HG03460 (cell line): ENCODE measurements at regions not wholly inside any gene's neighbourhood (a gene's known extent, or its start where the extent isn't known, plus 50 kb on each side); places are given as distances from the start of the nearest gene placed in this dataset.
"Not testable (repeated sequence)": the region's sequence is repeated elsewhere in the genome, so short reads cannot be mapped to it uniquely, and the experiment has no call there.

Source experiments
- ATAC-seq: cut with Tn5 transposase; IDR thresholded peaks from one replicate; pipeline ENCODE4 v1.9.1; 2021; ENCODE audit not compliant: unreplicated experiment

DNA sequence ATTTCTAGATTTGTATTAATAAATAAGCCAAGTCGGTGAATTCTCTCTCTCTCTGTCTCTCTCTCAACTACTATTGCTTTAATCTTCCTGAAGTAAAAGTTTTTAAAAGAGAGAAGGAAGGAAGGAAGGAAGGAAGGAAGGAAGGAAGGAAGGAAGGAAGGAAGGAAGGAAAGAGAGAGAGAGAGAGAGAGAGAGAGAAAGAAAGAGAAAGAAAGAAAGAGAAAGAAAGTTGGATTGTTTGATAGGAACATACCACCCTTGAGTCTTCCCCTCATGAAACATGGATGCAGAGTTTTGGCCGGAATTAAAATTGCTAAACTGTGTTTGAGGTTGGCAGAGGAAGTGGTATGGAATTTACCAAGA lies 159.9 kb upstream of the NR2F2 start:
- not testable (repeated sequence) for ATAC-seq

- ATAC-seq: no peak
These were observed 159.3 kb upstream of the NR2F2 start for GRCh38 chr15:96170979-96171739.

GRCh38 chr15:96171853-96172296 lies 158.6 kb upstream of the NR2F2 start:
- ATAC-seq: no peak

DNA sequence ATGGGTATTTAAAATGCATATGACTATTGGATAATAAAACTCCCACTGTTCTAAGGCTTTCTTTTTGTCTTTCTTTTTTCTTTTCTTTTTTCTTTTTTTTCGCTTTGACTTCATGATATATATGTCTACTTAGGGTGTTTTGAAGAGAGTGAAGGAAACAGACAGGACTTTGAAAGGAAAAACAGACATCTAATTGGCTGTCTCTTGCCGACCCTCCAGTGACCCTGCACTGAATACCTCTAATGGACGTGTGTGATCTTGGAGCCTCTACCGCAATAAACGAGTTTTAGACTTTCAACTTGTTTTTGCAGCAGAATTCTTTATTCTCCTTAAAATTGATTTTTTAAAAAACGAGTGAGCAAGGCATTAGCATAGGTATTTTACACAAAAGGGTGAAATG lies 158.1 kb upstream of the NR2F2 start:
- no peak for ATAC-seq

DNA sequence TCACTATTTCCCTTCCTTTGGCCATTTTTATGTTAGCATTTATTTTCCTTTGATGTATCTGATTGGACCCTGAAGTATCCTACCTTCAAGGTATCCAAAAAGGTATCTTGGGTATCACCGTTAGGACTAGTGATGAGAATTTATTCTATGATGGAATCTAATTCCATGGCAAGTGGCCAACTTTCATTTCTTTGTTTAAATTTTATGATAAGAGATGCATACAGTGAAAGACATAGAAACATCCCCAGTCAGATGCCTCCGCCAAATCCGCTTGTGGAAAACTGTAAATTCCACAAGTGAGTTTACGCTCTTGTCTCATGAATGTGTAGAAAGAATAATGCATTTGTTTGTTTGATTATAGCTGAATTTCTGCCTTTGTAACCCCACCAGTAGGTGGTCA lies 153.7 kb upstream of the NR2F2 start:
- no peak for ATAC-seq

- no peak for ATAC-seq
These were observed 153.2 kb upstream of the NR2F2 start for GRCh38 chr15:96177279-96177678.

GRCh38 chr15:96180087-96180748 lies 150.3 kb upstream of the NR2F2 start:
- no peak for ATAC-seq

DNA sequence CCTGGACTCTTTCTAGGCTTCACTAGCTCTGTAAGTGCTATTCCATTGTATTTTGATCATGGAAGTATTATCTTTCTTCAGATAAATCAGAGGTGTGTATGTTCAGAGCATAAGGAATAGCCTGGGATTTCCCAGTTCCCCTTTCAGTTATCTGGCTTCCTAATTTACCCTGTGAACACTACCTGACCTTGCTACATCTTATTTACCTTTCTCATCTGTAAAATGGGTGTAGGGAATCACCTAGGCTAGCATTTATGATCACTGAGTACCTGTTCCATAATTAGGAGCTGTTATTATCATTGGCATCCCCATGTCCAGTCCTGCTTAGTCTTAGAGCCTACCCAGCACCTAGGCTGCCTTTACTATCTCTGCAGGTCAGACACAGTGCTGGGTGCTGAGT lies 149.3 kb upstream of the NR2F2 start:
- ATAC-seq: no peak

GRCh38 chr15:96181873-96182301 lies 148.6 kb upstream of the NR2F2 start:
- ATAC-seq: no peak

- ATAC-seq: no peak
These were observed 147.6 kb upstream of the NR2F2 start for GRCh38 chr15:96182736-96183513.

- ATAC-seq: no peak
These were observed 147.0 kb upstream of the NR2F2 start for GRCh38 chr15:96183514-96183850.

DNA sequence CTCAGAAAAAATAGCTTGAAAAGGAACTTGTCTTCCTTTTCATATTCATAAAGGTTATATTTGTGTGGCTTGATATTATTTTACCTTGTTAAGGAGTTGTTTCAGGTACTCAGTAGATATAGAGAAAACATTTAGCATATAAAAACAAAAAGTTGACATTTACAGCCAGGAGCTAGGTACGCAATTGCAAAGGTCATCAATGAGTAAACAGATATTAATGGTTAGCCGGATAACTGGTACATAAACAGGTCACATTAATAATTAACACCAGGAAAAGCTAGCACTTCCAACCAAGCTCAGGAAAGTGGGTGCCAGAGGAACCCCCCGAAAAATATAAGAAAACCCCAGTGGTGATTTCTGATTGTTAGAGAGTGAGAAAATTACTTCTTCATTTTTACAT lies 146.6 kb upstream of the NR2F2 start:
- no peak for ATAC-seq

GRCh38 chr15:96184297-96184696 lies 146.2 kb upstream of the NR2F2 start:
- no peak for ATAC-seq

GRCh38 chr15:96186105-96186504 lies 144.4 kb upstream of the NR2F2 start:
- no peak for ATAC-seq

- no peak for ATAC-seq
These were observed 142.9 kb upstream of the NR2F2 start for GRCh38 chr15:96187341-96188305.

DNA sequence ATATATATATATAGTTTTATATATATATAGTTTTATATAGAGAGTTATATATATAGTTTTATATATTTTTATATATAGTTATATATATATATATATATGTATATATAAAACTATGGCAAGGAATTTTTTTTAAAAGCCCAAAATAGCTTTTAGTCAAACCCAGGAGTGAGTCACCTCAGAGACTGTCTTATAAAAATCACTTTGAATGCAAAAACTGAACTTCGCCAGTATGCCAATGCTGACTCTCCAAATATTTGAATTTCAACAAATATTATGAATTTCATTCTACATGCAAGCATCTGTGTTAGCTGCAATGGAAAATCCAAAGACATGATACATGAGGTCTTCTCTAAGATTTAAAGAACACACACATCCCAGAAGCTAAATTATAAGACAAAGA lies 132.8 kb upstream of the NR2F2 start:
- no peak for ATAC-seq

DNA sequence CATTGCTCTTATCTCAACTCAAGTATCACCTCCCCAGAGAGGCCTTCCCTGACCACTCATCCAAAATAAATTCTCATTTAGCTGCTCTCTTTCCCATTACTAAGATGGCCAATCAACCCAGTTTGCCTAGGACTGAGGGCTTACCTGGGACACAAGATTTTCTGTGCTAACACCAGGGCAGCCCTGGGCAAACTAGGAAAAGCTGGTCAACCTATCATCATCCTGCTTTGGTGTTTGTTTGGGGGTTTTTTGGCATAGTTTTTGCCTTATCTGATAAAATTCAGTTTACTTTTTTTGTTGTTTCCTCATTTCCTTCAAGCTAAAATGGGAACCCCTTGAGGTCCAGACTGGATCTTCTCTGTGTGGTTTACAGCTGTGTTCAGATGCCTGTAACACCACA lies 131.4 kb upstream of the NR2F2 start:
- no peak for ATAC-seq

DNA sequence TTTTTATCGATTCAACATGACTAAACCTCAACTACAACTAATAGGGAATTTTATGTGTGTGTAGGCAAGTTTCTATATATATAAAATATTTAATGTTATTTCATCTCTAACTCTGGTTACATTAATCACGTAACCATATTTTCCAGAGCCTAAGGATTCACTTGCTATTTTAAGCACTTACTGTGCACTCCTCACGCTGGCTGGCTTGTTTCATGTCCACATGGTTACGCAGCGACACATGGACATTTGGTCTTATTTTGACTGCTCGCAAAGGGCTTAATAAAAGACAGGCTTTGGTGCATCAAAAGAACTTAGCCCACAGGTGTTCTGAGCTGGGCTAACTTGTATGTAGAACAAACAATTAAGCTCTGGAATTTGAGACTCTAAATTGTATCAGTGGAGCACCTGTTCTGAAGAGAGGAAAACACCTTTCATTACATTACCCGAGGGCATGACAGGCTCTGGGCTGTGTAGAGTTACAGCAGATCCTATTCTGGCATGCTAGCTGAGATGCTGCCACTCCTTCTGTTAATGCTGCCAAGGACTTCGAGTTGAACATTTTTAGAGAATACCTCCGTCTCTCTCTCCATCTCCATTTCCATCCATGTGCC lies 130.0 kb upstream of the NR2F2 start:
- no peak for ATAC-seq

- no peak for ATAC-seq
These were observed 128.8 kb upstream of the NR2F2 start for GRCh38 chr15:96201696-96202095.

- ATAC-seq: not testable (repeated sequence)
These were observed 124.9 kb upstream of the NR2F2 start for GRCh38 chr15:96205588-96205987.
